Suprapubic skin (tissue), 3 donors: ENCODE measurements at regions not wholly inside any gene's neighbourhood (a gene's known extent, or its start where the extent isn't known, plus 50 kb on each side); places are given as distances from the start of the nearest gene placed in this dataset.

Experiments
- EP300 ChIP-seq: sonication (generic); formaldehyde crosslinking; IDR thresholded peaks from one replicate; pipeline ENCODE4 v1.6.1; 2017; ENCODE audit warnings: antibody characterized with exemption
- POLR2A ChIP-seq, 2 donors: fragments of 450-650 bp; IDR thresholded peaks; one replicate each; pipeline ENCODE4 v1.6.1; 2017; ENCODE audit warnings: antibody characterized with exemption in 2 of 2, mild to moderate bottlenecking in 2 of 2, moderate library complexity in 2 of 2
- TF ChIP-seq, protein P1 (sequence below), 2 donors: fragments of 200-600 bp in 1 of 2; fragments of 450-650 bp in 1 of 2; sonication (generic) in 1 of 2; IDR thresholded peaks; one replicate each; pipeline ENCODE4 v1.5.1; 2016 to 2019; ENCODE audit warnings: antibody characterized with exemption in 2 of 2, mild to moderate bottlenecking in 1 of 2, moderate library complexity in 1 of 2

DNA sequence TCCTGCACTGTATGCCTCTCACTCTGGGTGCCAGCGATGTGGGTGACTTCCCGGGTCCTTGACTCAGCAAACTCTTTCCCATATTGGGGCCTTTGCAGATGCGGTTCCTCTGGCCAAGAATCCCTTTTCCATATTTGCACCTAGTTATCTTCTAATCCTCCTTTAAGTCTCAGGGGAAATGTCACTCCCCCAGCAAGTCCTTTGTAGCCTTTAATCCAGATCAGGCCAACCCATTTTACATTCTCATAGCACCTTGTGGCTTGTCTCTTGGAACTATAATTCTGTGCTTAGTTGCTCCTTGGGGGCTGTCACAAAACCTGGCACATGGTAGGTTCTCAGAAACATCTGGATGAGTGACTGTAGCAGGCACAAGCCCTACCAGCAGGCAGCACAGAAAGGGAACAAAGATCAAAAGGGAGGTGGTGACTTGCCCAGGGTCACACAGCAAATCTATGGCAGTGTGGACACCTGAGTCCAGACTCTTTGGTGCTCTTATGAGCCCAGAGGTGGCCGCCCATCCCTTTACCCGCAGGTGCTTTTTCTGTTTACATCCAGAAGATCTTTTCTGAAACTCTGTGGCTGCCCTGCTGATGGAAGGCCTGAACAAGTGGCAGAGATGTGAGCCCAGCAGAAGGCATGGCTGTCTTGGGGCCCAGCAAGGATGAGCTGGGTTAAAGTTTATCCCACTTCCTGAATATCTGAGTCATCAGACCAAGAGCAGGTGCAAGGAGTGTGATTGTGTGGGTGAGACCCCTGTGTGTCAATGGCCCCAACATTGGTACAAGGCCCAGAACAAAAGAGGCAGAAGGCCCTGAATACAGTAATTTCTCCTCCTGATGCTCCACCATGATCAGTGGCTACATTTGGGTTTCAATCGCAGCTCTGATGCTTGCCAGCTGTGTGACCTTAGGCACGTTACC is 78.6 kb upstream of the GRK3 start:
- TF ChIP-seq, protein P1, sequence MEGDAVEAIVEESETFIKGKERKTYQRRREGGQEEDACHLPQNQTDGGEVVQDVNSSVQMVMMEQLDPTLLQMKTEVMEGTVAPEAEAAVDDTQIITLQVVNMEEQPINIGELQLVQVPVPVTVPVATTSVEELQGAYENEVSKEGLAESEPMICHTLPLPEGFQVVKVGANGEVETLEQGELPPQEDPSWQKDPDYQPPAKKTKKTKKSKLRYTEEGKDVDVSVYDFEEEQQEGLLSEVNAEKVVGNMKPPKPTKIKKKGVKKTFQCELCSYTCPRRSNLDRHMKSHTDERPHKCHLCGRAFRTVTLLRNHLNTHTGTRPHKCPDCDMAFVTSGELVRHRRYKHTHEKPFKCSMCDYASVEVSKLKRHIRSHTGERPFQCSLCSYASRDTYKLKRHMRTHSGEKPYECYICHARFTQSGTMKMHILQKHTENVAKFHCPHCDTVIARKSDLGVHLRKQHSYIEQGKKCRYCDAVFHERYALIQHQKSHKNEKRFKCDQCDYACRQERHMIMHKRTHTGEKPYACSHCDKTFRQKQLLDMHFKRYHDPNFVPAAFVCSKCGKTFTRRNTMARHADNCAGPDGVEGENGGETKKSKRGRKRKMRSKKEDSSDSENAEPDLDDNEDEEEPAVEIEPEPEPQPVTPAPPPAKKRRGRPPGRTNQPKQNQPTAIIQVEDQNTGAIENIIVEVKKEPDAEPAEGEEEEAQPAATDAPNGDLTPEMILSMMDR (IDR thresholded peaks at IDR 0.05) = no peak
- TF ChIP-seq POLR2A (IDR thresholded peaks at IDR 0.05) (no peak), EP300 (no peak)
